ENCODE measurements at regions not wholly inside any gene's neighbourhood (a gene's known extent, or its start where the extent isn't known, plus 50 kb on each side); places are given as distances from the start of the nearest gene placed in this dataset.

DNA sequence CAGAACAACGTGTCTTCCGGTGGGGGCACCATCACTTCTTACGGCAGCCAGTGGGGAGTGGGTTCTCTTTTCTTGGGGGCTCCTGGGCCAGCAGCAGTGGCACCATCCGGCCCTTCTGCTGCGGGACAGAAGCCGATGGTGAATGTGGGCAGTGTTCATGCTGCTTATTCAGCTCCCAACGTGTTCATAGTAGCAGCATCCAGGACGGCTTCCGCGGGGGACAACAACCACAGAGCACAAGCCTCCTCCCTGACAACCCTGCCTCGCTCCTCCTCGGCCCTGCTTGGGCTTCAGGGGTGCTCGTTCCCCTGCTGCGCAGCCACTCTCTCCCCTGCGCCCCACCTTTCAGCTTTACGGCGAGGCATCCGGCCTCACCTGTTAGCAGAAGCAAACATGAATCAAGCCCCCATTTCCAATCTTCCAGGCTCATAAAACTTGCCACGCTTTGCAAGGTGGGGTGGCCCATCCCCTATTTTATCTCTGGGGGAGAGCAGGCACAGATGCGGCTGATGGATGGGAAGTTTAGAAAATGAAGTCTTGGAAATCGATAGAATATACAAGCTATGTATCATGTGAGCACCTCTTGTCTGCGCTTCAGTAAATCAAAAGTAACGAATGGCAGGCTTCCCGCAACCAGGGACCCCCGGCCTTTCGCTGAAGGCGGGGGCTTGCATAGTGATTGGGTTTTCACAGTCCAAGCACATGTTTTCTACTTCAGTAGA is 191.8 kb upstream of the NECTIN1 start:
- H3K27me3 ChIP-seq = no peaks in the 10 kb centered on the region
- intact Hi-C loops (cut with DNase I) = no loop called here
- no peaks in the 10 kb centered on the region for H3K36me3 ChIP-seq
- TF ChIP-seq, protein P1, sequence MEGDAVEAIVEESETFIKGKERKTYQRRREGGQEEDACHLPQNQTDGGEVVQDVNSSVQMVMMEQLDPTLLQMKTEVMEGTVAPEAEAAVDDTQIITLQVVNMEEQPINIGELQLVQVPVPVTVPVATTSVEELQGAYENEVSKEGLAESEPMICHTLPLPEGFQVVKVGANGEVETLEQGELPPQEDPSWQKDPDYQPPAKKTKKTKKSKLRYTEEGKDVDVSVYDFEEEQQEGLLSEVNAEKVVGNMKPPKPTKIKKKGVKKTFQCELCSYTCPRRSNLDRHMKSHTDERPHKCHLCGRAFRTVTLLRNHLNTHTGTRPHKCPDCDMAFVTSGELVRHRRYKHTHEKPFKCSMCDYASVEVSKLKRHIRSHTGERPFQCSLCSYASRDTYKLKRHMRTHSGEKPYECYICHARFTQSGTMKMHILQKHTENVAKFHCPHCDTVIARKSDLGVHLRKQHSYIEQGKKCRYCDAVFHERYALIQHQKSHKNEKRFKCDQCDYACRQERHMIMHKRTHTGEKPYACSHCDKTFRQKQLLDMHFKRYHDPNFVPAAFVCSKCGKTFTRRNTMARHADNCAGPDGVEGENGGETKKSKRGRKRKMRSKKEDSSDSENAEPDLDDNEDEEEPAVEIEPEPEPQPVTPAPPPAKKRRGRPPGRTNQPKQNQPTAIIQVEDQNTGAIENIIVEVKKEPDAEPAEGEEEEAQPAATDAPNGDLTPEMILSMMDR (IDR thresholded peaks at IDR 0.05) = no peak
- TF ChIP-seq POLR2A (IDR thresholded peaks at IDR 0.05) = no peak
- H3K27ac ChIP-seq = no peak overlapping the region
- no peak for DNase-seq
- no peaks in the 10 kb centered on the region for H3K4me1 ChIP-seq
- H3K4me3 ChIP-seq (replicated peaks in 1 of 3) = no peak overlapping the region
- 74% methylated on average over 27 of the region's 27 CpGs for WGBS, 2 donors
- H3K9me3 ChIP-seq = no peaks in the 10 kb centered on the region

DNA sequence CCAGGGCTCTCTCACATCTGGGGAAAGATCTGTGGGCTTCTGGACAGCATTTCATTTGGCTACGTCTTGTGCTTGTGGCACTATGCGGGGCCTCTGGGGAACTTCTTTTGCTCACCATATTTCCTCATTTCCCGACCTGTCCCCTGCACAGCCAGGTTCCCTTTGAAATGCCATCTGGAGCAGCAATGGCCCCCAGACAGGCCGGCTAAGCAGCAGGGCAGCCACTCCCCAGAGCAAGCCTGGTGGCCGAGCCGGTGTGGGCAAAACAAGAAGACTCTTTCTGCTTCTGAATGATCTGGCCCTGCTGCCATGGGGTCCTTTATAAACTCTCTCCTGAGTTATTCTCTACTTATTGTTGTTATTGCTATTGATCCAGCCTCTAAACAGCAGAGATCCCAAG is 190.7 kb upstream of the NECTIN1 start:
- no peak overlapping the region for H3K4me3 ChIP-seq (replicated peaks in 1 of 3)
- intact Hi-C loops (cut with DNase I) = no loop called here
- no peaks in the 10 kb centered on the region for H3K9me3 ChIP-seq
- no peaks in the 10 kb centered on the region for H3K4me1 ChIP-seq
- no peaks in the 10 kb centered on the region for H3K27me3 ChIP-seq
- TF ChIP-seq POLR2A (IDR thresholded peaks at IDR 0.05) = no peak
- TF ChIP-seq, protein P1 (IDR thresholded peaks at IDR 0.05) = no peak
- DNase-seq = no peak
- no peaks in the 10 kb centered on the region for H3K36me3 ChIP-seq
- H3K27ac ChIP-seq = no peak overlapping the region
- WGBS, 2 donors = 58 to 70% methylated on average over 6 of the region's 6 CpGs

DNA sequence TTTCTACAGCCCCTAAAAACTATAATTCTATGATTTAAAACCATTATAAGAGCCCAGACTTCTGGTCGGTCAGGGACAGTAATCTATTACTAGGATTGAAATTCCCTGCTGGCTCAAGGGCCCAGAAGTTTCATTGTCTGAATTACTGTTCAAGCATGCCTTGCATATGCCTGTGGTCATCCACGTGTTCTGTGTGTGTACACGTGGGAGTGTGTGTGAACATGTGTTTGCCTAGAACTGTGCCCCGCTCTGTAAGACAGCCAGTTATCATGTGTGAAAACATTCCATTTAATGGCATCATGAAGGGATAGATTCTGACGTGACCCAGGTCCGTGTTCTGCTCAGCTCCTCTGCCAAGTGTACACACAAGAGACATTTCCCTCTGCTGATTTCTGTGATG is 189.3 kb upstream of the NECTIN1 start:
- Histone ChIP-seq H3K4me1 (no peaks in the 10 kb centered on the region), H3K36me3 (no peaks in the 10 kb centered on the region), H3K27me3 (no peaks in the 10 kb centered on the region), H3K9me3 (no peaks in the 10 kb centered on the region), H3K4me3 (replicated peaks in 1 of 3) (no peak overlapping the region), H3K27ac (no peak overlapping the region)
- no peak for DNase-seq
- intact Hi-C loops (cut with DNase I) = no loop called here
- TF ChIP-seq, protein P1 (IDR thresholded peaks at IDR 0.05) = no peak
- TF ChIP-seq POLR2A (IDR thresholded peaks at IDR 0.05) = no peak
- 61 to 72% methylated on average over 6 of the region's 6 CpGs for WGBS, 2 donors

DNA sequence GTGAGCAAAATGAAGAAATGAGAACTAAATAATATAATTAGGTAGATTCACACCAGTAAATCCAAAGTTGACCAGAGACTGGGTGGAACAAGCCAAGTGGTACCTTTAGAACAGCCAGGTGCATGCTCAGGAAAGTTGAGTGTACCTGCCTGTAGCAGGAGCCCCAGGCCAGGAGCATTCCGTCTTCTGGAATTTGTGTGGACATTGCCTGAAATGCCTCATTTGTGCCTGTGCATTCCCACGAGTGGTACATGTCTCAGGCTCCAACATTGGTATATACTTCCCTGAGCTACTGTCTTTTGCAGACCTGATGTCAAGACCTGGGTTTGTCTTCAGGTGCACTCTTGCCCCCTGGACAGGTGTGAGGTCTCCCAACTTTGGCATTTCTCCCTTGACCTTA is 187.6 kb upstream of the NECTIN1 start:
- Histone ChIP-seq H3K27me3 (no peaks in the 10 kb centered on the region), H3K36me3 (no peaks in the 10 kb centered on the region), H3K9me3 (no peaks in the 10 kb centered on the region), H3K27ac (no peak overlapping the region), H3K4me1 (no peaks in the 10 kb centered on the region), H3K4me3 (replicated peaks in 1 of 3) (no peak overlapping the region)
- WGBS, 2 donors = 69 to 75% methylated on average over 2 of the region's 2 CpGs
- TF ChIP-seq, protein P1 (IDR thresholded peaks at IDR 0.05) = no peak
- no peak for TF ChIP-seq POLR2A (IDR thresholded peaks at IDR 0.05)
- no peak for DNase-seq
- intact Hi-C loops (cut with DNase I) = no loop called here

DNA sequence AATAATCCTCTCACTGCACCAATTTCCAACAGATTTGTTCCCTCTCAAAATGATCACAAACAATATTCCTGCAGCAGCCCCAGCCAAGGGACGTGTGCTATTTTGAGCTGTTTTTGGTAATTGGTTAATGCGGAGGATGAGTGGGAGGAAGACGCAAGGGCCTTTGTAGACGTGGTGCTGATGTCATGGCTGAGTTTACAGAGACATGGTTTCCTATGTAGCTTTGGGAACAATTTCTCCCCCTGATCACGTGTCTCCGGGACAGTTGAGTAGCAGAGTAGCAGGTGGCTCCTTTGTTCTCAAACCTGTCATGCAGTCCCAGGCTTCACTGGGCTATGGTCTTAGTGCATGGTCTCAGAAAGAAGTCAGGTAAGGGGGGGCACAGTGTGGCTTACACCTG is 183.2 kb upstream of the NECTIN1 start:
- H3K27me3 ChIP-seq = no peaks in the 10 kb centered on the region
- no peaks in the 10 kb centered on the region for H3K9me3 ChIP-seq
- no peak for TF ChIP-seq POLR2A (IDR thresholded peaks at IDR 0.05)
- TF ChIP-seq, protein P1 (IDR thresholded peaks at IDR 0.05) = no peak
- no peak overlapping the region for H3K27ac ChIP-seq
- no peaks in the 10 kb centered on the region for H3K4me1 ChIP-seq
- no peak overlapping the region for H3K4me3 ChIP-seq (replicated peaks in 1 of 3)
- WGBS, 2 donors = 78 to 80% methylated on average over 6 of the region's 6 CpGs
- no peaks in the 10 kb centered on the region for H3K36me3 ChIP-seq
- intact Hi-C loops (cut with DNase I) = no loop called here
- DNase-seq = no peak
